Glutamatergic neuron (in vitro differentiated cells): ENCODE measurements at regions not wholly inside any gene's neighbourhood (a gene's known extent, or its start where the extent isn't known, plus 50 kb on each side); places are given as distances from the start of the nearest gene placed in this dataset.
A peak's percentile ranks its signal among the peaks of the same experiment; 100 is the strongest.

Experiments
- DNase-seq: peaks from one replicate; pipeline ENCODE4 v3.0.0; 2022
- H3K27ac Mint-ChIP-seq: one replicate; pipeline ENCODE4 v1.8.0; 2020; ENCODE audit warnings: mild to moderate bottlenecking, mixed read lengths, inconsistent platforms; ENCODE audit not compliant: unreplicated experiment
- H3K27me3 Mint-ChIP-seq: one replicate; pipeline ENCODE4 v1.8.0; 2020; ENCODE audit warnings: mild to moderate bottlenecking, moderate library complexity, mixed read lengths, inconsistent platforms; ENCODE audit not compliant: unreplicated experiment
- H3K36me3 Mint-ChIP-seq: one replicate; pipeline ENCODE4 v1.8.0; 2020; ENCODE audit warnings: mild to moderate bottlenecking, mixed read lengths, inconsistent platforms; ENCODE audit not compliant: unreplicated experiment
- H3K4me1 Mint-ChIP-seq: one replicate; pipeline ENCODE4 v1.8.0; 2020; ENCODE audit warnings: mild to moderate bottlenecking, low read depth, mixed read lengths, inconsistent platforms; ENCODE audit not compliant: unreplicated experiment
- H3K4me3 Mint-ChIP-seq: one replicate; pipeline ENCODE4 v1.8.0; 2020; ENCODE audit warnings: mild to moderate bottlenecking, mixed read lengths, inconsistent platforms; ENCODE audit not compliant: unreplicated experiment
- H3K9me3 Mint-ChIP-seq: one replicate; pipeline ENCODE4 v1.8.0; 2020; ENCODE audit warnings: mild to moderate bottlenecking, moderate library complexity, mixed read lengths, inconsistent platforms; ENCODE audit not compliant: unreplicated experiment
- CTCF ChIP-seq: fragments of 200-600 bp; sonication (generic); IDR thresholded peaks from one replicate; pipeline ENCODE4 v1.5.0; 2021; ENCODE audit not compliant: partially characterized antibody, unreplicated experiment

- Mint-ChIP-seq H3K27ac (no peak overlapping the region), H3K4me3 (no peak overlapping the region), H3K27me3 (peaks cover 3% of the 10 kb centered on the region), H3K4me1 (no peaks in the 10 kb centered on the region), H3K9me3 (no peaks in the 10 kb centered on the region), H3K36me3 (peaks cover 7% of the 10 kb centered on the region)
- TF ChIP-seq CTCF: peak; percentile 84
- peak; percentile 75 for DNase-seq
Measured at GRCh38 chr4:152045807-152046571, 285.2 kb upstream of the GATB start.

- no peak for TF ChIP-seq CTCF
- Mint-ChIP-seq H3K36me3 (peaks cover 7% of the 10 kb centered on the region), H3K27me3 (peaks cover 3% of the 10 kb centered on the region), H3K4me3 (no peak overlapping the region), H3K9me3 (no peaks in the 10 kb centered on the region), H3K4me1 (no peaks in the 10 kb centered on the region), H3K27ac (no peak overlapping the region)
- no peak for DNase-seq
Measured at GRCh38 chr4:152045449-152045806, 284.6 kb upstream of the GATB start.

DNA sequence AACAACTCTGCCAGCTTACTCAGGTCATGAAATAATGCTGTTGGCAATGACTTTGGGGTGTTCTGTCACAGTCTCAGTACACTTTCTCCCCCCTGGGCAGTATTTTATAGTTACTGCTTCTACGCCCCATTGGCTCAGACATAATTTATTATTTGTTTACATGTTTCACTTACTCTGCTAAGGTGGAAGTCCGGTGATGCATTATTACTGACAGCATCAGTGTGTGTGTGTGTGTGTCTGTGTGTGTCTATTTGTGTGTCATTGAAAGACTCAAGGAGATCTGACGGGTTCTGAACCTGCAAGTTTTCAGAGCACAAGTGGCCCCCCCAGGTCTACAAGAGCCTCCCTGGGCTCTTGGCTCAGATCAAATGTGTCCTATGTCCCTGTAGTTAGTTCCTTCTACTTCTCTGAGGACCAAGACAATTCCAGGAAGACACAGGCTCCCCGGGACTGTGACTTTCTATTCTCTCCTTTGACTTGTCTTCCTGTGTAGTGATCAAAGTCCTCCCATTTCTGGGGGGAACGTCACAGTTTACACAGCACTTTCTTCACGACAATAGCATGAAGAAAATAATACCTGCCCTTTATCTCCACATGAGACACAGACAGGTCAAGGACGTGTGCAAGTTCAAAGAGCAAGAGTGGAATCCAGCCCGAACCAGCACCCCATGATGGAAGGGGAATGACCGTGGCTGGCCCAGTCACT lies 283.7 kb upstream of the GATB start:
- H3K4me3 Mint-ChIP-seq: no peak overlapping the region
- no peak for TF ChIP-seq CTCF
- no peak overlapping the region for H3K27ac Mint-ChIP-seq
- peaks cover 7% of the 10 kb centered on the region for H3K36me3 Mint-ChIP-seq
- H3K27me3 Mint-ChIP-seq: peaks cover 3% of the 10 kb centered on the region
- peaks cover 3% of the 10 kb centered on the region for H3K4me1 Mint-ChIP-seq
- DNase-seq: no peak
- no peaks in the 10 kb centered on the region for H3K9me3 Mint-ChIP-seq

DNA sequence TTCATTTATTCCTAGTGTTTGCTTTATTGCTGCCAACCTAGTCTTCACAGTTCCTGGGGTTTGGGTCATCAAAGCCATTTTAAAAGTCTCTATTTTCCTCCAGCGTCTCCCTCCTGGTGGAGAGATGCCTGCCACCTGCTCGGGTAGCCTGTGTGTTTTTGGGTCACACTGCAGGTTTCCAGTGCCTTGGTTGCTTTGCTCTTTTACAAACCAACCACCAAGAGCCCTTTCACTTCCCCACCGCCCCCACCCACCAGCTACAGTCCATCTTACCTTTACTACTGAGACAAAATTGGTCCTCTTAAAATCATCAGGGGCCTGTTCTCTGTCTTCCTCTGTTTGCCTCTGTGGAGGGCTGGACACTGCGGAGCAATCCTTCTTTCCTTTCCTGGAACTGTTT lies 280.5 kb upstream of the GATB start:
- Mint-ChIP-seq H3K4me1 (peaks cover 5% of the 10 kb centered on the region), H3K27me3 (peaks cover 3% of the 10 kb centered on the region), H3K9me3 (no peaks in the 10 kb centered on the region), H3K36me3 (peaks cover 7% of the 10 kb centered on the region), H3K4me3 (no peak overlapping the region), H3K27ac (no peak overlapping the region)
- no peak for DNase-seq
- no peak for TF ChIP-seq CTCF

DNA sequence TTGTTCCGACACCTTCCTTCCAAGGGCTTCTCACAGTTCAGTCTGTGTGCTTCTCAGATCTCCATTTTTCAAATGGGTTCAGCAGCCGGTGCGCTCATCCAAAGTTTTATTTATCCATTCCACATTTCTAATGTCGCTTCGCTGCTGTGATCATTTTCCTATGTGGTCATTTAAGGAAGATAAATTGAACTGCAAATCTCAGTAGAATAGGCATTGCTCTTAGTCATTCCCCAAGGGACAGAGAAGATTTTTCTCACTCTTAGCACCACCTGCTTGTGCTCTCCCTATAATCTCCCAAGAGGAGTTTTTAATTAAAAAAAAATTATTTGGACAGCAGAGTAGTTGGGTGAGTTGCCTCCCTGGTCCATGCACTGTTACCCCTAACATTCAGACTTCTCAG lies 278.9 kb upstream of the GATB start:
- no peak overlapping the region for H3K4me3 Mint-ChIP-seq
- no peak overlapping the region for H3K27ac Mint-ChIP-seq
- H3K9me3 Mint-ChIP-seq: no peaks in the 10 kb centered on the region
- no peak for TF ChIP-seq CTCF
- H3K27me3 Mint-ChIP-seq: peaks cover 3% of the 10 kb centered on the region
- DNase-seq: no peak
- peaks cover 7% of the 10 kb centered on the region for H3K36me3 Mint-ChIP-seq
- peaks cover 5% of the 10 kb centered on the region for H3K4me1 Mint-ChIP-seq
